ENCODE measurements at regions not wholly inside any gene's neighbourhood (a gene's known extent, or its start where the extent isn't known, plus 50 kb on each side); places are given as distances from the start of the nearest gene placed in this dataset.

GRCh38 chr2:120618830-120619229, 116.8 kb upstream of the GLI2 start:
- TF ChIP-seq CTCF (IDR thresholded peaks at IDR 0.05) (no peak), POLR2A (IDR thresholded peaks at IDR 0.05) (no peak)

Data from esophagus squamous epithelium (tissue), 4 donors.